C4-2B (cell line): ENCODE measurements at regions not wholly inside any gene's neighbourhood (a gene's known extent, or its start where the extent isn't known, plus 50 kb on each side); places are given as distances from the start of the nearest gene placed in this dataset.

Experiments
- H3K27ac ChIP-seq: fragments of 450-650 bp; 2 replicates; pipeline ENCODE4 v1.5.1; 2017
- CTCF ChIP-seq: fragments of 450-650 bp; conservative IDR thresholded peaks from 2 replicates; pipeline ENCODE4 v1.5.1; 2017; ENCODE audit warnings: mild to moderate bottlenecking
- ZFX ChIP-seq: fragments of 450-650 bp; IDR thresholded peaks from 2 replicates; pipeline ENCODE4 v1.6.1; 2017

- no peak for TF ChIP-seq ZFX
- TF ChIP-seq CTCF, result no peak
- H3K27ac ChIP-seq, result no peak overlapping the region
Measured at GRCh38 chr11:92707665-92708064, 261.8 kb upstream of the MTNR1B start.

- H3K27ac ChIP-seq, result no peak overlapping the region
- TF ChIP-seq CTCF, result no peak
- TF ChIP-seq ZFX, result no peak
Measured at GRCh38 chr11:92709329-92709728, 260.1 kb upstream of the MTNR1B start.

DNA sequence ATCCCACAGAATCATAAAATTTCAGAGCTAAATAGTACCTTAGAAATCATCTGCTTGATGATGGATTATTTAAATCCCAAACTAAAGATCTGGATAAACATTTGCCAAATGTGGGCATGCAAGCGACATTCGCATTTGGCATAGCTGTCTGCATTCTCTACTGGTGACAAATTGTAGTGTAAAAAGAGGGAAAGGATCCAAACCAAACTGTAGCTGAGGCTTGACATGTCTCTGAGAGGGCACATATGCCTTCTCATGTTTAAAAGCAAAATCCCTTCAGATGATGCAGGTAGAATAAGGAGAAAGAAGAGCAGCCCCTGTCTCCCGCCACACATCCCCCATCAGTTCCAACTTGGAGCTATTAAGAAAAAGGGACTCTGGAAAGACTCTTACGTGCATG is 257.5 kb upstream of the MTNR1B start:
- TF ChIP-seq ZFX, result no peak
- H3K27ac ChIP-seq, result no peak overlapping the region

- no peak overlapping the region for H3K27ac ChIP-seq
- no peak for TF ChIP-seq ZFX
Measured at GRCh38 chr11:92714111-92714510, 255.3 kb upstream of the MTNR1B start.

GRCh38 chr11:92717240-92717639 is 252.2 kb upstream of the MTNR1B start:
- no peak for TF ChIP-seq CTCF
- TF ChIP-seq ZFX, result no peak
- H3K27ac ChIP-seq, result no peak overlapping the region

- no peak overlapping the region for H3K27ac ChIP-seq
- TF ChIP-seq CTCF (no peak), ZFX (no peak)
Measured at GRCh38 chr11:92720385-92720784, 249.1 kb upstream of the MTNR1B start.

- TF ChIP-seq CTCF, result no peak
- TF ChIP-seq ZFX, result no peak
- no peak overlapping the region for H3K27ac ChIP-seq
Measured at GRCh38 chr11:92725352-92725751, 244.1 kb upstream of the MTNR1B start.

DNA sequence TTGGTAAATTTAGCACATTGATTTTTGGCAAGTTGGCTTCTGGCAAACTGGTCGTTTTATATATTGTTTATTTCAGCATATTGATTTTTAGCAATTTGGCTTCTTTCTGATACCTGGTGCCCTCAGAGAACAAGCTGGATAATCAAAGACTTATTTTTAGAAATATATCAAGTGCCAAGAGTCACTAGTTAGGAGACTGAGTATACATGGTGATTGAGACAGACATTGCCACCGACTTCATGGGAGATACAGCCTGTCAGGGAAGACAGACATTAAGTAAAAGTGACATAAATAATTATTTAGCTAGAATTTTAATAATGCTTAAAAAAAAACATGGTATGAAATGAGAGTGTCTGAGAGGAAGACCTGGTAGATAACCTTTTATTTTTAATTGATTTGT is 242.3 kb upstream of the MTNR1B start:
- TF ChIP-seq ZFX (no peak), CTCF (no peak)
- no peak overlapping the region for H3K27ac ChIP-seq

- TF ChIP-seq ZFX, result no peak
- TF ChIP-seq CTCF, result no peak
Measured at GRCh38 chr11:92727769-92728168, 241.7 kb upstream of the MTNR1B start.

More at GRCh38 chr11:92727769-92728168, 241.7 kb upstream of the MTNR1B start:
- no peak overlapping the region for H3K27ac ChIP-seq
